Brain microvascular endothelial cell (primary cell): ENCODE measurements at regions not wholly inside any gene's neighbourhood (a gene's known extent, or its start where the extent isn't known, plus 50 kb on each side); places are given as distances from the start of the nearest gene placed in this dataset.

Experiments used
- DNase-seq: peaks from one replicate; pipeline ENCODE4 v3.0.0-alpha.2; 2020
- H3K27ac ChIP-seq: fragments of 250-450 bp; sonication (Bioruptor Pico); 2 replicates; pipeline ENCODE4 v1.5.1; 2020; ENCODE audit warnings: mild to moderate bottlenecking, moderate library complexity
- H3K27me3 ChIP-seq: fragments of 250-450 bp; sonication (Bioruptor Pico); replicated peaks from 2 replicates; pipeline ENCODE4 v1.5.1; 2020; ENCODE audit warnings: mild to moderate bottlenecking
- H3K36me3 ChIP-seq: fragments of 250-450 bp; sonication (Bioruptor Pico); replicated peaks from 2 replicates; pipeline ENCODE4 v1.5.1; 2020; ENCODE audit warnings: mild to moderate bottlenecking
- H3K4me3 ChIP-seq: 2 replicates; pipeline ENCODE4 v1.5.1; 2011; ENCODE audit warnings: low read depth, mild to moderate bottlenecking, control low read depth, low read length, moderate library complexity
- CTCF ChIP-seq: IDR thresholded peaks from 2 replicates; pipeline ENCODE4 v1.5.1; 2011; ENCODE audit warnings: low read depth, mild to moderate bottlenecking, moderate library complexity, low read length, control low read depth, inconsistent platforms; ENCODE audit errors: missing control alignments
- in situ Hi-C: cut with HindIII; loops from 2 replicates; pipeline ENCODE4 v1.10.0; 2017; ENCODE audit warnings: low sequenced_read_pairs, low pct_ligation_motif_present

- H3K4me3 ChIP-seq: no peak overlapping the region
- H3K36me3 ChIP-seq: no peaks in the 10 kb centered on the region
- in situ Hi-C loops: no loop called here
- DNase-seq: no peak
- TF ChIP-seq CTCF: peak; percentile 32
- H3K27ac ChIP-seq: no peak overlapping the region
- H3K27me3 ChIP-seq: no peaks in the 10 kb centered on the region
Observed at GRCh38 chrX:119181491-119181890, 53.9 kb upstream of the KIAA1210 start.

GRCh38 chrX:119186194-119186593 is 49.9 kb upstream of the PGRMC1 start:
- in situ Hi-C loops: no loop called here
- Histone ChIP-seq H3K27me3 (no peaks in the 10 kb centered on the region), H3K27ac (no peak overlapping the region), H3K36me3 (no peaks in the 10 kb centered on the region), H3K4me3 (no peak overlapping the region)
- DNase-seq: no peak
- TF ChIP-seq CTCF: no peak
